ENCODE measurements at regions not wholly inside any gene's neighbourhood (a gene's known extent, or its start where the extent isn't known, plus 50 kb on each side); places are given as distances from the start of the nearest gene placed in this dataset.
"Not testable (repeated sequence)": the region's sequence is repeated elsewhere in the genome, so short reads cannot be mapped to it uniquely, and the experiment has no call there.

GRCh38 chr7:9036080-9036479, 602.7 kb downstream of the NXPH1 start:
- intact Hi-C loops (cut with DNase I; ENCODE audit: low total_unique reads) = no loop called here
- Histone ChIP-seq H3K4me3 (no peak overlapping the region), H3K36me3 (ENCODE audit: low read depth, missing control alignments) (no peaks in the 10 kb centered on the region), H3K4me1 (no peaks in the 10 kb centered on the region), H3K27me3 (no peaks in the 10 kb centered on the region), H3K27ac (no peak overlapping the region), H3K9me3 (no peaks in the 10 kb centered on the region)
- WGBS, 2 donors = 88 to 89% methylated on average over 3 of the region's 3 CpGs
- TF ChIP-seq POLR2A (IDR thresholded peaks at IDR 0.05) (no peak), CTCF (IDR thresholded peaks at IDR 0.05) (no peak)
- no peak for DNase-seq

GRCh38 chr7:9071160-9071762, 637.9 kb downstream of the NXPH1 start:
- DNase-seq = no peak
- H3K36me3 ChIP-seq (ENCODE audit: low read depth, missing control alignments) = no peaks in the 10 kb centered on the region
- H3K4me1 ChIP-seq = no peaks in the 10 kb centered on the region
- no peak overlapping the region for H3K4me3 ChIP-seq
- H3K27ac ChIP-seq = no peak overlapping the region
- WGBS, 2 donors = 55 to 70% methylated on average over 4 of the region's 4 CpGs
- H3K27me3 ChIP-seq = no peaks in the 10 kb centered on the region
- no peaks in the 10 kb centered on the region for H3K9me3 ChIP-seq
- TF ChIP-seq POLR2A (IDR thresholded peaks at IDR 0.05) = no peak
- intact Hi-C loops (cut with DNase I; ENCODE audit: low total_unique reads) = no loop called here

GRCh38 chr7:9075774-9076173, 642.4 kb downstream of the NXPH1 start:
- H3K4me1 ChIP-seq; H3K27me3 ChIP-seq; intact Hi-C loops (cut with DNase I; ENCODE audit: low total_unique reads); H3K9me3 ChIP-seq; DNase-seq; H3K36me3 ChIP-seq (ENCODE audit: low read depth, missing control alignments); H3K4me3 ChIP-seq; H3K27ac ChIP-seq: not testable (repeated sequence)
- 74% methylated on average over 1 of the region's 1 CpG for WGBS, 2 donors

GRCh38 chr7:9082203-9082602, 648.8 kb downstream of the NXPH1 start:
- Histone ChIP-seq H3K4me1 (no peaks in the 10 kb centered on the region), H3K4me3 (no peak overlapping the region), H3K27ac (no peak overlapping the region), H3K27me3 (no peaks in the 10 kb centered on the region), H3K9me3 (no peaks in the 10 kb centered on the region), H3K36me3 (ENCODE audit: low read depth, missing control alignments) (no peaks in the 10 kb centered on the region)
- TF ChIP-seq POLR2A (IDR thresholded peaks at IDR 0.05) (no peak), CTCF (IDR thresholded peaks at IDR 0.05) (no peak)
- DNase-seq = no peak
- 51 to 58% methylated on average over 2 of the region's 2 CpGs for WGBS, 2 donors
- intact Hi-C loops (cut with DNase I; ENCODE audit: low total_unique reads) = no loop called here

GRCh38 chr7:9083837-9084236, 650.4 kb downstream of the NXPH1 start:
- Histone ChIP-seq H3K27ac (no peak overlapping the region), H3K36me3 (ENCODE audit: low read depth, missing control alignments) (no peaks in the 10 kb centered on the region), H3K27me3 (no peaks in the 10 kb centered on the region), H3K9me3 (no peaks in the 10 kb centered on the region), H3K4me1 (no peaks in the 10 kb centered on the region), H3K4me3 (no peak overlapping the region)
- intact Hi-C loops (cut with DNase I; ENCODE audit: low total_unique reads) = no loop called here
- no peak for DNase-seq
- 70 to 89% methylated on average over 4 to 5 of the region's 5 CpGs for WGBS, 2 donors
- TF ChIP-seq POLR2A (IDR thresholded peaks at IDR 0.05) (no peak), CTCF (IDR thresholded peaks at IDR 0.05) (no peak)

- Histone ChIP-seq H3K4me3 (no peak overlapping the region), H3K27ac (no peak overlapping the region), H3K27me3 (no peaks in the 10 kb centered on the region), H3K36me3 (ENCODE audit: low read depth, missing control alignments) (no peaks in the 10 kb centered on the region), H3K4me1 (no peaks in the 10 kb centered on the region), H3K9me3 (no peaks in the 10 kb centered on the region)
- intact Hi-C loops (cut with DNase I; ENCODE audit: low total_unique reads) = no loop called here
- no peak for DNase-seq
- TF ChIP-seq POLR2A (IDR thresholded peaks at IDR 0.05) (no peak), CTCF (IDR thresholded peaks at IDR 0.05) (no peak)
- WGBS, 2 donors = 84 to 86% methylated on average over 3 of the region's 3 CpGs
Observed at GRCh38 chr7:9091282-9091681, 657.9 kb downstream of the NXPH1 start.

Data from testis (tissue), 2 donors.